ENCODE measurements at regions not wholly inside any gene's neighbourhood (a gene's known extent, or its start where the extent isn't known, plus 50 kb on each side); places are given as distances from the start of the nearest gene placed in this dataset.

- no peak for ATAC-seq
- DNase-seq (ENCODE audit: low spot score) = no peak
Measured at GRCh38 chr16:6548507-6548906, 784.1 kb upstream of the RBFOX1 start.

- no peak for ATAC-seq
- no peak for DNase-seq (ENCODE audit: low spot score)
Measured at GRCh38 chr16:6547131-6547530, 785.5 kb upstream of the RBFOX1 start.

GRCh38 chr16:6545329-6545728, 787.3 kb upstream of the RBFOX1 start:
- DNase-seq (ENCODE audit: low spot score) (no peak), ATAC-seq (no peak)

- ATAC-seq (no peak), DNase-seq (ENCODE audit: low spot score) (no peak)
Measured at GRCh38 chr16:6541267-6541666, 791.4 kb upstream of the RBFOX1 start.

GRCh38 chr16:6536411-6536810, 796.2 kb upstream of the RBFOX1 start:
- ATAC-seq = no peak
- DNase-seq (ENCODE audit: low spot score) = no peak

- ATAC-seq (no peak), DNase-seq (ENCODE audit: low spot score) (no peak)
Measured at GRCh38 chr16:6531067-6531466, 801.6 kb upstream of the RBFOX1 start.

- DNase-seq (ENCODE audit: low spot score) (no peak), ATAC-seq (no peak)
Measured at GRCh38 chr16:6528217-6528616, 804.4 kb upstream of the RBFOX1 start.

- no peak for ATAC-seq
- no peak for DNase-seq (ENCODE audit: low spot score)
Measured at GRCh38 chr16:6527646-6528045, 805.0 kb upstream of the RBFOX1 start.

- no peak for ATAC-seq
- DNase-seq (ENCODE audit: low spot score) = no peak
Measured at GRCh38 chr16:6524501-6524900, 808.1 kb upstream of the RBFOX1 start.

GRCh38 chr16:6517020-6517720, 815.5 kb upstream of the RBFOX1 start:
- ATAC-seq = no peak
- no peak for DNase-seq (ENCODE audit: low spot score)

GRCh38 chr16:6512512-6512911, 820.1 kb upstream of the RBFOX1 start:
- ATAC-seq = no peak
- no peak for DNase-seq (ENCODE audit: low spot score)

- ATAC-seq = no peak
Measured at GRCh38 chr16:6510261-6510660, 822.4 kb upstream of the RBFOX1 start.

GRCh38 chr16:6499413-6499812, 833.2 kb upstream of the RBFOX1 start:
- DNase-seq (ENCODE audit: low spot score) (no peak), ATAC-seq (no peak)

More at GRCh38 chr16:6510261-6510660, 822.4 kb upstream of the RBFOX1 start:
- DNase-seq (ENCODE audit: low spot score) = no peak

- no peak for DNase-seq (ENCODE audit: low spot score)
- no peak for ATAC-seq
Measured at GRCh38 chr16:6498858-6499257, 833.8 kb upstream of the RBFOX1 start.

GRCh38 chr16:6496996-6497395, 835.6 kb upstream of the RBFOX1 start:
- no peak for ATAC-seq
- DNase-seq (ENCODE audit: low spot score) = no peak

GRCh38 chr16:6495486-6496210, 837.0 kb upstream of the RBFOX1 start:
- DNase-seq (ENCODE audit: low spot score) (no peak), ATAC-seq (no peak)

GRCh38 chr16:6494716-6495115, 837.9 kb upstream of the RBFOX1 start:
- DNase-seq (ENCODE audit: low spot score) (no peak), ATAC-seq (no peak)

- DNase-seq (ENCODE audit: low spot score) = no peak
- no peak for ATAC-seq
Measured at GRCh38 chr16:6493555-6493954, 839.1 kb upstream of the RBFOX1 start.

GRCh38 chr16:6492742-6493141, 839.9 kb upstream of the RBFOX1 start:
- ATAC-seq = no peak
- DNase-seq (ENCODE audit: low spot score) = no peak

GRCh38 chr16:6484935-6485334, 847.7 kb upstream of the RBFOX1 start:
- no peak for DNase-seq (ENCODE audit: low spot score)
- no peak for ATAC-seq

- ATAC-seq (no peak), DNase-seq (ENCODE audit: low spot score) (no peak)
Measured at GRCh38 chr16:6484081-6484480, 848.6 kb upstream of the RBFOX1 start.

GRCh38 chr16:6483469-6484033, 849.1 kb upstream of the RBFOX1 start:
- DNase-seq (ENCODE audit: low spot score) (no peak), ATAC-seq (no peak)
